Activated CD8-positive, alpha-beta T cell treated with anti-CD3 and anti-CD28 coated beads for 36 hours (primary cell): ENCODE measurements at regions not wholly inside any gene's neighbourhood (a gene's known extent, or its start where the extent isn't known, plus 50 kb on each side); places are given as distances from the start of the nearest gene placed in this dataset.

Experiments
- ATAC-seq: fragments of 200-7000 bp; cut with Tn5 transposase; one replicate; pipeline ENCODE4 v1.10.0; 2021; ENCODE audit warnings: mild to moderate bottlenecking, moderate library complexity
- CTCF ChIA-PET: fragments of 350-600 bp; sonication (Branson Sonifier 250); formaldehyde crosslinking; loops from one replicate; lab custom pipeline; 2021; ENCODE audit warnings: antibody characterized with exemption; lab: Charles Lee
- POLR2A ChIA-PET: fragments of 350-600 bp; sonication (Branson Sonifier 250); formaldehyde crosslinking; loops from one replicate; lab custom pipeline; 2021; ENCODE audit warnings: antibody characterized with exemption; lab: Charles Lee
- DNase-seq: peaks from one replicate; pipeline ENCODE4 v3.0.0-alpha.2; 2020
- H3K27ac Mint-ChIP-seq: one replicate; pipeline ENCODE4 v1.8.0; 2021; ENCODE audit warnings: mild to moderate bottlenecking, mixed read lengths
- H3K27me3 Mint-ChIP-seq: one replicate; pipeline ENCODE4 v1.8.0; 2021; ENCODE audit warnings: mixed read lengths
- H3K36me3 Mint-ChIP-seq: one replicate; pipeline ENCODE4 v1.8.0; 2021; ENCODE audit warnings: low read depth, mixed read lengths
- H3K4me1 Mint-ChIP-seq: one replicate; pipeline ENCODE4 v1.8.0; 2021; ENCODE audit warnings: low read depth, mixed read lengths
- H3K4me3 Mint-ChIP-seq: one replicate; pipeline ENCODE4 v1.8.0; 2021; ENCODE audit warnings: mild to moderate bottlenecking, moderate library complexity, mixed read lengths
- H3K9me3 Mint-ChIP-seq: one replicate; pipeline ENCODE4 v1.8.0; 2021; ENCODE audit warnings: mixed read lengths
- CTCF ChIP-seq: fragments of 200-600 bp; IDR thresholded peaks from one replicate; pipeline ENCODE4 v1.8.0; 2022; ENCODE audit warnings: antibody characterized with exemption, mild to moderate bottlenecking
- intact Hi-C: fragments of 100-400 bp; cut with micrococcal nuclease; formaldehyde crosslinking; loops from one replicate; pipeline ENCODE4 v1.10.0; 2022

- Mint-ChIP-seq H3K27me3 (peaks cover 4% of the 10 kb centered on the region), H3K36me3 (no peaks in the 10 kb centered on the region), H3K27ac (no peak overlapping the region), H3K4me3 (no peak overlapping the region), H3K9me3 (peaks cover 4% of the 10 kb centered on the region), H3K4me1 (no peaks in the 10 kb centered on the region)
- intact Hi-C loops, result no loop called here
- DNase-seq, result no peak
- ChIA-PET CTCF (no interaction called here), POLR2A (no interaction called here)
- no peak for ATAC-seq
- no peak for TF ChIP-seq CTCF
Observed at GRCh38 chr4:14431155-14432134, 570.8 kb upstream of the CPEB2 start.

- Mint-ChIP-seq H3K27me3 (no peaks in the 10 kb centered on the region), H3K36me3 (no peaks in the 10 kb centered on the region), H3K4me1 (no peaks in the 10 kb centered on the region), H3K9me3 (no peaks in the 10 kb centered on the region), H3K27ac (no peak overlapping the region), H3K4me3 (no peak overlapping the region)
- no peak for TF ChIP-seq CTCF
- CTCF ChIA-PET, result no interaction called here
- ATAC-seq (no peak), DNase-seq (no peak)
- intact Hi-C loops, result no loop called here
- POLR2A ChIA-PET, result no interaction called here
Observed at GRCh38 chr4:14434483-14434882, 567.8 kb upstream of the CPEB2 start.

GRCh38 chr4:14434916-14435315 lies 567.4 kb upstream of the CPEB2 start:
- no peak overlapping the region for H3K4me3 Mint-ChIP-seq
- intact Hi-C loops, result no loop called here
- H3K27me3 Mint-ChIP-seq, result no peaks in the 10 kb centered on the region
- no peaks in the 10 kb centered on the region for H3K4me1 Mint-ChIP-seq
- no peak for TF ChIP-seq CTCF
- POLR2A ChIA-PET, result no interaction called here
- DNase-seq (no peak), ATAC-seq (no peak)
- no peak overlapping the region for H3K27ac Mint-ChIP-seq
- CTCF ChIA-PET, result no interaction called here
- H3K9me3 Mint-ChIP-seq, result no peaks in the 10 kb centered on the region
- H3K36me3 Mint-ChIP-seq, result no peaks in the 10 kb centered on the region

GRCh38 chr4:14441561-14441960 lies 560.7 kb upstream of the CPEB2 start:
- Mint-ChIP-seq H3K36me3 (no peaks in the 10 kb centered on the region), H3K27me3 (peaks cover 1% of the 10 kb centered on the region), H3K4me1 (no peaks in the 10 kb centered on the region), H3K9me3 (no peaks in the 10 kb centered on the region), H3K4me3 (no peak overlapping the region), H3K27ac (no peak overlapping the region)
- ATAC-seq (no peak), DNase-seq (no peak)
- ChIA-PET CTCF (no interaction called here), POLR2A (no interaction called here)
- no peak for TF ChIP-seq CTCF
- intact Hi-C loops, result no loop called here

GRCh38 chr4:14445882-14446281 lies 556.4 kb upstream of the CPEB2 start:
- Mint-ChIP-seq H3K36me3 (no peaks in the 10 kb centered on the region), H3K4me3 (no peak overlapping the region), H3K27me3 (no peaks in the 10 kb centered on the region), H3K4me1 (no peaks in the 10 kb centered on the region), H3K27ac (no peak overlapping the region), H3K9me3 (no peaks in the 10 kb centered on the region)
- POLR2A ChIA-PET, result no interaction called here
- no peak for TF ChIP-seq CTCF
- CTCF ChIA-PET, result no interaction called here
- ATAC-seq (no peak), DNase-seq (no peak)
- intact Hi-C loops, result no loop called here
